Vagina (tissue), 2 donors: ENCODE measurements at regions not wholly inside any gene's neighbourhood (a gene's known extent, or its start where the extent isn't known, plus 50 kb on each side); places are given as distances from the start of the nearest gene placed in this dataset.

ENCODE experiments used
- DNase-seq, 2 donors: peaks; one replicate each; pipeline ENCODE4 v3.0.0-alpha.2; 2017; ENCODE audit errors: extremely low spot score in 2 of 2
- H3K27ac ChIP-seq: fragments of 200-600 bp; sonication (generic); one replicate; pipeline ENCODE4 v1.5.1; 2019
- H3K27me3 ChIP-seq: fragments of 200-600 bp; sonication (generic); one replicate; pipeline ENCODE4 v1.5.1; 2019
- H3K36me3 ChIP-seq, 2 donors: fragments of 200-600 bp; sonication (generic); one replicate each; pipeline ENCODE4 v1.5.1; 2017 to 2019
- H3K4me1 ChIP-seq: fragments of 200-600 bp; sonication (generic); one replicate; pipeline ENCODE4 v1.5.1; 2019
- H3K4me3 ChIP-seq, 2 donors: fragments of 200-600 bp; sonication (generic); 1 replicate in 1 of 2; 2 replicates in 1 of 2; pipeline ENCODE4 v1.5.1; 2016 to 2019
- H3K9me3 ChIP-seq: fragments of 200-600 bp; sonication (generic); one replicate; pipeline ENCODE4 v1.5.1; 2019
- POLR2A ChIP-seq, 2 donors: fragments of 450-650 bp; IDR thresholded peaks; one replicate each; pipeline ENCODE4 v1.6.1; 2017; ENCODE audit warnings: antibody characterized with exemption in 2 of 2, mild to moderate bottlenecking in 2 of 2, moderate library complexity in 2 of 2
- POLR2AphosphoS5 ChIP-seq, 2 donors: sonication (generic); formaldehyde crosslinking; IDR thresholded peaks; one replicate each; pipeline ENCODE4 v1.9.0; 2017; ENCODE audit warnings: antibody characterized with exemption in 2 of 2, mild to moderate bottlenecking in 2 of 2, low read depth in 1 of 2; ENCODE audit not compliant: insufficient read depth in 1 of 2
- intact Hi-C: fragments of 100-400 bp; cut with DNase I; formaldehyde crosslinking; loops from one replicate; pipeline ENCODE4 v1.15.1; 2023
- TF ChIP-seq, protein P1 (sequence below), 3 experiments: fragments of 450-650 bp in 2 of 3; fragments of 200-600 bp in 1 of 3; sonication (generic) in 1 of 3; IDR thresholded peaks; one replicate each; pipeline ENCODE4 v1.5.1; 2017 to 2019; ENCODE audit warnings: antibody characterized with exemption in 3 of 3, mild to moderate bottlenecking in 2 of 3, moderate library complexity in 2 of 3

DNA sequence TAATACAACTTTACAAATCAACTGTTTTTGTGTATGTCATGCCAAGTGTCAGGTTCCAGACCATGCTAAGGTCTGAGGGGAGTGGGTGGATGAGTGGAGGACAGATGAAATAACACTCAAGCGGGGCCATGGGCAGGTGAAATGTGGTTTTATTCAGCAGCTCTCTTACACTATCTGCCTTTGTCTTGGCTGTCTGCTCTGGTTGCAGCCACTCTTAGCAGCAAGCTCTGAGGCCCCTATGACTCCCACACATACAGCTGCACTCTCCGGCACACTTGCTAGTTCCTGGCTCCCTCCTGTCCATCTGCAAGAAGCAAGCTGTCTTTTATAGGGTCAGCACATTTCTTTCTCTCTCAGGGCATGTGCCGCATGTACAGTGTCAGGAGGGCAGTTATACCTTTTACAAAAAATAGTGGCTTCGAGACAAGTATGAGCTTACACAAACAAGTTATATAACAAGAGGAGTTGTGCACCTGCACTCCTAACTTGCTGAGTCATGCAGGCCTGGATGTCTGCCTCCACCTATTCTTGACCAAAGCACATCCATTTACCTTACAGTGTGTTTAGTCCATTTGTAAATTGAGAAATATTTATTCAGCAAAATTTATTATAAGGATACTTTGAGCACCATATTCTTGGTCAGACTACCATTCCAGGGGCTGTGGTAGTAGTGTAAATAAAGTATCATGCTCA lies 683.7 kb upstream of the CBLB start:
- H3K36me3 ChIP-seq = no peaks in the 10 kb centered on the region
- no peak overlapping the region for H3K4me3 ChIP-seq
- H3K4me1 ChIP-seq = no peaks in the 10 kb centered on the region
- TF ChIP-seq POLR2A (IDR thresholded peaks at IDR 0.05) (no peak), POLR2AphosphoS5 (IDR thresholded peaks at IDR 0.05; ENCODE audit: insufficient read depth in 1 of 2, low read depth in 1 of 2) (no peak)
- TF ChIP-seq, protein P1, sequence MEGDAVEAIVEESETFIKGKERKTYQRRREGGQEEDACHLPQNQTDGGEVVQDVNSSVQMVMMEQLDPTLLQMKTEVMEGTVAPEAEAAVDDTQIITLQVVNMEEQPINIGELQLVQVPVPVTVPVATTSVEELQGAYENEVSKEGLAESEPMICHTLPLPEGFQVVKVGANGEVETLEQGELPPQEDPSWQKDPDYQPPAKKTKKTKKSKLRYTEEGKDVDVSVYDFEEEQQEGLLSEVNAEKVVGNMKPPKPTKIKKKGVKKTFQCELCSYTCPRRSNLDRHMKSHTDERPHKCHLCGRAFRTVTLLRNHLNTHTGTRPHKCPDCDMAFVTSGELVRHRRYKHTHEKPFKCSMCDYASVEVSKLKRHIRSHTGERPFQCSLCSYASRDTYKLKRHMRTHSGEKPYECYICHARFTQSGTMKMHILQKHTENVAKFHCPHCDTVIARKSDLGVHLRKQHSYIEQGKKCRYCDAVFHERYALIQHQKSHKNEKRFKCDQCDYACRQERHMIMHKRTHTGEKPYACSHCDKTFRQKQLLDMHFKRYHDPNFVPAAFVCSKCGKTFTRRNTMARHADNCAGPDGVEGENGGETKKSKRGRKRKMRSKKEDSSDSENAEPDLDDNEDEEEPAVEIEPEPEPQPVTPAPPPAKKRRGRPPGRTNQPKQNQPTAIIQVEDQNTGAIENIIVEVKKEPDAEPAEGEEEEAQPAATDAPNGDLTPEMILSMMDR (IDR thresholded peaks at IDR 0.05) = no peak
- intact Hi-C loops = no loop called here
- no peaks in the 10 kb centered on the region for H3K9me3 ChIP-seq
- H3K27ac ChIP-seq = no peak overlapping the region
- no peaks in the 10 kb centered on the region for H3K27me3 ChIP-seq
- no peak for DNase-seq

- Histone ChIP-seq H3K36me3 (no peaks in the 10 kb centered on the region), H3K4me3 (no peak overlapping the region), H3K4me1 (peaks cover 10% of the 10 kb centered on the region), H3K27ac (peak overlapping the region; percentile 44), H3K9me3 (no peaks in the 10 kb centered on the region), H3K27me3 (no peaks in the 10 kb centered on the region)
- no peak for DNase-seq
- intact Hi-C loops = no loop called here
- TF ChIP-seq, protein P1 (IDR thresholded peaks at IDR 0.05) = no peak
- TF ChIP-seq POLR2A (IDR thresholded peaks at IDR 0.05) (no peak), POLR2AphosphoS5 (IDR thresholded peaks at IDR 0.05; ENCODE audit: insufficient read depth in 1 of 2, low read depth in 1 of 2) (peak in 1 of 2 donors; percentile 51)
Measured at GRCh38 chr3:106560451-106560966, 691.7 kb upstream of the CBLB start.

DNA sequence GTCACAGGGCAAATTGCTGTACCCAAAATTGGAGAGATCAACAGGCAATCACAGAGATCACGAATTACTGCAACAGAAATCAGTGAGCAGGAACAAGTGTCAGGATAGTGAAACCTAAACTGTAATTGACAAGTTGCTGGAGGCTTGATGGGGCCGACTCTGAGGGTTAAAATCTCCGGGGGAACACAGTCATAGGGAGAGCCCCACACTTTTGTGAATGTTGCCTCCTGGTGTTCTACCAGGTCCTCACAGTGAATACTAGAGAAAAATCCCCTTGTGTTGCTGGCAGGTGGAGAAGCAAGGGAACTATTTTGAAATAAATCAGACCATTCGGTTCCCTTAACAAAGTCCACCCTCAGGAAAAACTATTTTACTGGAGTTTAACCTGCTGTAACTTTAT lies 697.5 kb upstream of the CBLB start:
- Histone ChIP-seq H3K27ac (no peak overlapping the region), H3K36me3 (no peaks in the 10 kb centered on the region), H3K4me3 (no peak overlapping the region), H3K4me1 (no peaks in the 10 kb centered on the region), H3K9me3 (no peaks in the 10 kb centered on the region), H3K27me3 (no peaks in the 10 kb centered on the region)
- intact Hi-C loops = no loop called here
- no peak for DNase-seq
- no peak for TF ChIP-seq POLR2AphosphoS5 (IDR thresholded peaks at IDR 0.05; ENCODE audit: insufficient read depth in 1 of 2, low read depth in 1 of 2)
- TF ChIP-seq, protein P1 (IDR thresholded peaks at IDR 0.05) = no peak
- no peak for TF ChIP-seq POLR2A (IDR thresholded peaks at IDR 0.05)

- Histone ChIP-seq H3K4me1 (no peaks in the 10 kb centered on the region), H3K36me3 (no peaks in the 10 kb centered on the region), H3K27ac (no peak overlapping the region), H3K9me3 (no peaks in the 10 kb centered on the region), H3K27me3 (no peaks in the 10 kb centered on the region), H3K4me3 (no peak overlapping the region)
- no peak for DNase-seq
- TF ChIP-seq POLR2AphosphoS5 (IDR thresholded peaks at IDR 0.05; ENCODE audit: insufficient read depth in 1 of 2, low read depth in 1 of 2) = no peak
- TF ChIP-seq, protein P1 (IDR thresholded peaks at IDR 0.05) = no peak
- no peak for TF ChIP-seq POLR2A (IDR thresholded peaks at IDR 0.05)
- intact Hi-C loops = no loop called here
Measured at GRCh38 chr3:106570426-106570825, 701.6 kb upstream of the CBLB start.

DNA sequence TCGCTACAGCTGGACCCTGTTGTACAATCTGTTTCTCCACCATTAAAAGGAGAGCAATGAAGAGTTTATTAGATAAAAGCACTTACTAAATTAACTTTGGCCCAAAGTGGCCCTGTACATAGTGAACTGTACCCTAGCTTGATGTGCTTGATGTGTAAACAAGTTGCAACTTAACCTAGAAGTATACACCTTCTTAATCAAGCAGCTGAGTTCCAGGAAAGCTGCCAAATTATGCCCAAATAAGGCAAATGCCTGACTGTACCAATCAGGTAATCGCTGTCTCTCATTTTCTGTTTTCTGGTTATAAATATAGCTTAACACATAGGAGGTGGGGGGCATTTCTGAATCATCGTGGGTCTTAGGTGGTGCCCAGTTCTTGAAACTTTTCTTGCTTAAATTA lies 704.8 kb upstream of the CBLB start:
- Histone ChIP-seq H3K36me3 (no peaks in the 10 kb centered on the region), H3K27ac (no peak overlapping the region), H3K4me1 (no peaks in the 10 kb centered on the region), H3K27me3 (no peaks in the 10 kb centered on the region), H3K9me3 (no peaks in the 10 kb centered on the region), H3K4me3 (no peak overlapping the region)
- TF ChIP-seq, protein P1 (IDR thresholded peaks at IDR 0.05) = no peak
- TF ChIP-seq POLR2A (IDR thresholded peaks at IDR 0.05) = no peak
- TF ChIP-seq POLR2AphosphoS5 (IDR thresholded peaks at IDR 0.05; ENCODE audit: insufficient read depth in 1 of 2, low read depth in 1 of 2) = no peak
- intact Hi-C loops = no loop called here
- no peak for DNase-seq
